ENCODE measurements at regions not wholly inside any gene's neighbourhood (a gene's known extent, or its start where the extent isn't known, plus 50 kb on each side); places are given as distances from the start of the nearest gene placed in this dataset.
"Not testable (repeated sequence)": the region's sequence is repeated elsewhere in the genome, so short reads cannot be mapped to it uniquely, and the experiment has no call there.

- in situ Hi-C loops (cut with MboI; ENCODE audit: low sequenced_read_pairs, unreplicated experiment) = no loop called here
- TF ChIP-seq CTCF (IDR thresholded peaks at IDR 0.05; ENCODE audit: borderline replicate concordance, control extremely low read depth, extremely low read depth, insufficient read depth, missing control alignments) = no peak
- no peak for DNase-seq (ENCODE audit: low spot score)
Measured at GRCh38 chr5:135095871-135096270, 61.8 kb upstream of the PITX1 start.

GRCh38 chr5:135095052-135095715 is 61.2 kb upstream of the PITX1 start:
- no peak for DNase-seq (ENCODE audit: low spot score)
- in situ Hi-C loops (cut with MboI; ENCODE audit: low sequenced_read_pairs, unreplicated experiment) = no loop called here

GRCh38 chr5:135094339-135095051 is 60.5 kb upstream of the PITX1 start:
- no peak for DNase-seq (ENCODE audit: low spot score)
- no peak for TF ChIP-seq CTCF (IDR thresholded peaks at IDR 0.05; ENCODE audit: borderline replicate concordance, control extremely low read depth, extremely low read depth, insufficient read depth, missing control alignments)
- in situ Hi-C loops (cut with MboI; ENCODE audit: low sequenced_read_pairs, unreplicated experiment) = no loop called here

More at GRCh38 chr5:135095052-135095715, 61.2 kb upstream of the PITX1 start:
- no peak for TF ChIP-seq CTCF (IDR thresholded peaks at IDR 0.05; ENCODE audit: borderline replicate concordance, control extremely low read depth, extremely low read depth, insufficient read depth, missing control alignments)

- DNase-seq (ENCODE audit: low spot score); in situ Hi-C loops (cut with MboI; ENCODE audit: low sequenced_read_pairs, unreplicated experiment): not testable (repeated sequence)
Measured at GRCh38 chr5:135093483-135093882, 59.5 kb upstream of the PITX1 start.

GRCh38 chr5:135092476-135092875 is 58.4 kb upstream of the PITX1 start:
- TF ChIP-seq CTCF (IDR thresholded peaks at IDR 0.05; ENCODE audit: borderline replicate concordance, control extremely low read depth, extremely low read depth, insufficient read depth, missing control alignments) = no peak
- DNase-seq (ENCODE audit: low spot score) = no peak
- in situ Hi-C loops (cut with MboI; ENCODE audit: low sequenced_read_pairs, unreplicated experiment) = no loop called here

GRCh38 chr5:135091286-135091685 is 57.3 kb upstream of the PITX1 start:
- DNase-seq (ENCODE audit: low spot score) = no peak
- TF ChIP-seq CTCF (IDR thresholded peaks at IDR 0.05; ENCODE audit: borderline replicate concordance, control extremely low read depth, extremely low read depth, insufficient read depth, missing control alignments) = no peak
- in situ Hi-C loops (cut with MboI; ENCODE audit: low sequenced_read_pairs, unreplicated experiment) = no loop called here

- no peak for DNase-seq (ENCODE audit: low spot score)
- TF ChIP-seq CTCF (IDR thresholded peaks at IDR 0.05; ENCODE audit: borderline replicate concordance, control extremely low read depth, extremely low read depth, insufficient read depth, missing control alignments) = no peak
- in situ Hi-C loops (cut with MboI; ENCODE audit: low sequenced_read_pairs, unreplicated experiment) = no loop called here
Measured at GRCh38 chr5:135089912-135090311, 55.9 kb upstream of the PITX1 start.
